ENCODE measurements at regions not wholly inside any gene's neighbourhood (a gene's known extent, or its start where the extent isn't known, plus 50 kb on each side); places are given as distances from the start of the nearest gene placed in this dataset.

GRCh38 chr10:3391657-3392056 lies 219.1 kb upstream of the PITRM1 start:
- TF ChIP-seq POLR2AphosphoS5 (IDR thresholded peaks at IDR 0.05; ENCODE audit: insufficient read depth, low read depth, low read length) (no peak), CTCF (IDR thresholded peaks at IDR 0.05; ENCODE audit: extremely low read depth in 1 of 2, insufficient read depth in 1 of 2, low read depth in 1 of 2, low read length in 2 of 2) (no peak), MYC (IDR thresholded peaks at IDR 0.05; ENCODE audit: low read depth, low read length) (no peak), POLR2A (IDR thresholded peaks at IDR 0.05; ENCODE audit: low read depth, low read length) (no peak), EZH2 (IDR thresholded peaks at IDR 0.05; ENCODE audit: borderline replicate concordance, low read depth, low read length, severe bottlenecking) (no peak), JUN (IDR thresholded peaks at IDR 0.05; ENCODE audit: borderline replicate concordance, insufficient read depth, insufficient read length, low read depth) (no peak), MAX (IDR thresholded peaks at IDR 0.05; ENCODE audit: insufficient read depth, insufficient read length) (no peak)
